Esophagus squamous epithelium (tissue), 4 donors: ENCODE measurements at regions not wholly inside any gene's neighbourhood (a gene's known extent, or its start where the extent isn't known, plus 50 kb on each side); places are given as distances from the start of the nearest gene placed in this dataset.

Source experiments
- CTCF ChIP-seq, 6 experiments: fragments of 450-650 bp in 4 of 6; fragments of 200-600 bp in 2 of 6; sonication (generic) in 2 of 6; IDR thresholded peaks; one replicate each; pipeline ENCODE4 v1.5.1; 2016 to 2019; ENCODE audit warnings: antibody characterized with exemption in 6 of 6, mild to moderate bottlenecking in 4 of 6, moderate library complexity in 4 of 6
- POLR2A ChIP-seq, 4 donors: fragments of 450-650 bp; IDR thresholded peaks; one replicate each; pipeline ENCODE4 v1.6.1; 2017; ENCODE audit warnings: antibody characterized with exemption in 4 of 4, mild to moderate bottlenecking in 4 of 4, moderate library complexity in 3 of 4

DNA sequence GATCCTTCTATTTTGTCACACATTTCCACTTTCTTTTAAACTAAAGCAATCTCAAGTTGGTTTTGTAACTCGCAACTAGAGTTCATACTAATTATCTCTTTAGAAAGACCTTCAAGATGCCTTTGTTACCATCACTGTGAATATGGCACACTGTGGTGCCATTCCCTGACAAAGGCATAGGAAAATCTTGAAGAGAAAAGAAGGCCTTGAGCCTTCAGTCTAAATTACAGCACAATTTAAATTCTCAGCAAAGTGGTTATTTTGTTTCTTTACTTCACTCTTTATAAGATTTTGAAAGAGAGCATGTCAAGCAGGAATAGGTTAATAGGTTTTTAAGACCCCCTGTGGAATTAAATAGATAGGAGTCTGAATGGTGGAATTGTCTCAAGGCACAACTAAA lies 89.0 kb upstream of the BANK1 start:
- TF ChIP-seq CTCF (IDR thresholded peaks at IDR 0.05) = no peak
- no peak for TF ChIP-seq POLR2A (IDR thresholded peaks at IDR 0.05)
